ENCODE measurements at regions not wholly inside any gene's neighbourhood (a gene's known extent, or its start where the extent isn't known, plus 50 kb on each side); places are given as distances from the start of the nearest gene placed in this dataset.

GRCh38 chr18:73431620-73432019 lies 563.8 kb upstream of the NETO1 start:
- H3K27me3 Mint-ChIP-seq: no peaks in the 10 kb centered on the region
- no peaks in the 10 kb centered on the region for H3K36me3 Mint-ChIP-seq
- TF ChIP-seq, protein P1, sequence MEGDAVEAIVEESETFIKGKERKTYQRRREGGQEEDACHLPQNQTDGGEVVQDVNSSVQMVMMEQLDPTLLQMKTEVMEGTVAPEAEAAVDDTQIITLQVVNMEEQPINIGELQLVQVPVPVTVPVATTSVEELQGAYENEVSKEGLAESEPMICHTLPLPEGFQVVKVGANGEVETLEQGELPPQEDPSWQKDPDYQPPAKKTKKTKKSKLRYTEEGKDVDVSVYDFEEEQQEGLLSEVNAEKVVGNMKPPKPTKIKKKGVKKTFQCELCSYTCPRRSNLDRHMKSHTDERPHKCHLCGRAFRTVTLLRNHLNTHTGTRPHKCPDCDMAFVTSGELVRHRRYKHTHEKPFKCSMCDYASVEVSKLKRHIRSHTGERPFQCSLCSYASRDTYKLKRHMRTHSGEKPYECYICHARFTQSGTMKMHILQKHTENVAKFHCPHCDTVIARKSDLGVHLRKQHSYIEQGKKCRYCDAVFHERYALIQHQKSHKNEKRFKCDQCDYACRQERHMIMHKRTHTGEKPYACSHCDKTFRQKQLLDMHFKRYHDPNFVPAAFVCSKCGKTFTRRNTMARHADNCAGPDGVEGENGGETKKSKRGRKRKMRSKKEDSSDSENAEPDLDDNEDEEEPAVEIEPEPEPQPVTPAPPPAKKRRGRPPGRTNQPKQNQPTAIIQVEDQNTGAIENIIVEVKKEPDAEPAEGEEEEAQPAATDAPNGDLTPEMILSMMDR (conservative IDR thresholded peaks at IDR 0.05): no peak
- H3K4me1 Mint-ChIP-seq (ENCODE audit: unreplicated experiment): no peaks in the 10 kb centered on the region
- H3K27ac Mint-ChIP-seq: no peak overlapping the region
- no peak overlapping the region for H3K4me3 Mint-ChIP-seq
- DNase-seq (ENCODE audit: extremely low spot score, unreplicated experiment): no peak
- no peaks in the 10 kb centered on the region for H3K9me3 Mint-ChIP-seq

- Mint-ChIP-seq H3K4me1 (ENCODE audit: unreplicated experiment) (no peaks in the 10 kb centered on the region), H3K27ac (no peak overlapping the region), H3K36me3 (no peaks in the 10 kb centered on the region), H3K27me3 (no peaks in the 10 kb centered on the region), H3K4me3 (no peak overlapping the region), H3K9me3 (no peaks in the 10 kb centered on the region)
- TF ChIP-seq, protein P1 (conservative IDR thresholded peaks at IDR 0.05): no peak
- no peak for DNase-seq (ENCODE audit: extremely low spot score, unreplicated experiment)
Measured at GRCh38 chr18:73421010-73421409, 553.2 kb upstream of the NETO1 start.

GRCh38 chr18:73419531-73419930 lies 551.7 kb upstream of the NETO1 start:
- Mint-ChIP-seq H3K4me3 (no peak overlapping the region), H3K9me3 (no peaks in the 10 kb centered on the region), H3K36me3 (no peaks in the 10 kb centered on the region), H3K4me1 (ENCODE audit: unreplicated experiment) (no peaks in the 10 kb centered on the region), H3K27ac (no peak overlapping the region), H3K27me3 (no peaks in the 10 kb centered on the region)
- TF ChIP-seq, protein P1 (conservative IDR thresholded peaks at IDR 0.05): no peak
- DNase-seq (ENCODE audit: extremely low spot score, unreplicated experiment): no peak

DNA sequence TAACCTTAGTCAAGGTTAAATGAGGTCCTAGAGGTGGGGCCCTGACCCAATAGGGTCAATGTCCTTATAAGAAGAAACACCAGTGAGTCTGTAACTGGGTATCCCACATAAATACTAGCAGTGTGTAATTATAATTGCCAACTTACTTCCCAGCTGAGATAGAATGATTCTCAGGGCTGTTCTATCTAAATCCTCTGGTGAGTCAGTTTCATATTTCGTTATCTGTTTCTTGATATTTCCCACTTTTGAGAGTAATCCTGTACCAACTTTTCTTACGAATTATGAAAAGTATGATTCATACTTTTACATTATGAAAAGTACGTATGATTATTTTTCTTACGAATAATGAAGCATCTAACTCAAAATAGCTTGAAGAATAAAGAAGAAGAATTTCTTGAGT lies 546.8 kb upstream of the NETO1 start:
- no peak overlapping the region for H3K27ac Mint-ChIP-seq
- H3K36me3 Mint-ChIP-seq: no peaks in the 10 kb centered on the region
- H3K9me3 Mint-ChIP-seq: no peaks in the 10 kb centered on the region
- TF ChIP-seq, protein P1 (conservative IDR thresholded peaks at IDR 0.05): no peak
- no peak for DNase-seq (ENCODE audit: extremely low spot score, unreplicated experiment)
- H3K27me3 Mint-ChIP-seq: no peaks in the 10 kb centered on the region
- no peaks in the 10 kb centered on the region for H3K4me1 Mint-ChIP-seq (ENCODE audit: unreplicated experiment)
- no peak overlapping the region for H3K4me3 Mint-ChIP-seq

DNA sequence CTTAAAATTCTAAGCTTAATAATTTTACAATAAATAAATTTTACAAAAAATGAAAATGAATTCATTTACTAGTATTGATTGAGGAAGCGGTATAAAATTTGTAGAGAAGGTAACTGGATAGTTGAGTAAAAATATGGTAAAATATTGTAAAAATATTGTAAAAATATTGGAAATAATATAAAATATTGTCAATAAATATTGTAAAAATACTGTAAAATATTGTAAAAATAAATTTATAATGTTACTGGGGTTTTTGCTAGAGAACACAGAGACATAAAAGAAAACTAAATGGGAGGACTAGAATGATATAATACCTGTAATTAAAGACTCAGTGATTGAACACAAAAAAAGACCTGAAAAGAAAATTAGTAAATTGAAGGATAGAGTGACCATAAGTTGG lies 546.3 kb upstream of the NETO1 start:
- H3K36me3 Mint-ChIP-seq: no peaks in the 10 kb centered on the region
- no peaks in the 10 kb centered on the region for H3K27me3 Mint-ChIP-seq
- H3K9me3 Mint-ChIP-seq: no peaks in the 10 kb centered on the region
- TF ChIP-seq, protein P1 (conservative IDR thresholded peaks at IDR 0.05): no peak
- DNase-seq (ENCODE audit: extremely low spot score, unreplicated experiment): no peak
- no peaks in the 10 kb centered on the region for H3K4me1 Mint-ChIP-seq (ENCODE audit: unreplicated experiment)
- H3K4me3 Mint-ChIP-seq: no peak overlapping the region
- no peak overlapping the region for H3K27ac Mint-ChIP-seq

GRCh38 chr18:73409242-73409641 lies 541.5 kb upstream of the NETO1 start:
- H3K9me3 Mint-ChIP-seq: no peaks in the 10 kb centered on the region
- H3K27ac Mint-ChIP-seq: no peak overlapping the region
- TF ChIP-seq, protein P1 (conservative IDR thresholded peaks at IDR 0.05): no peak

More at GRCh38 chr18:73409242-73409641, 541.5 kb upstream of the NETO1 start:
- DNase-seq (ENCODE audit: extremely low spot score, unreplicated experiment): no peak
- Mint-ChIP-seq H3K4me1 (ENCODE audit: unreplicated experiment) (no peaks in the 10 kb centered on the region), H3K4me3 (no peak overlapping the region), H3K27me3 (no peaks in the 10 kb centered on the region), H3K36me3 (no peaks in the 10 kb centered on the region)

Measured in type B pancreatic cell (in vitro differentiated cells).